Thoracic aorta (tissue), 2 donors: ENCODE measurements at regions not wholly inside any gene's neighbourhood (a gene's known extent, or its start where the extent isn't known, plus 50 kb on each side); places are given as distances from the start of the nearest gene placed in this dataset.

Experiments
- ATAC-seq: fragments of 150-250 bp; one replicate; pipeline ENCODE4 v1.8.0; 2017; ENCODE audit warnings: low read depth; ENCODE audit not compliant: insufficient number of reproducible peaks, low FRiP score
- DNase-seq: peaks from one replicate; pipeline ENCODE4 v3.0.0-alpha.2; 2020; ENCODE audit warnings: low spot score
- H3K27ac ChIP-seq, 2 donors: fragments of 200-600 bp; sonication (generic); 1 replicate in 1 of 2; 2 replicates in 1 of 2; pipeline ENCODE4 v1.5.1; 2016; ENCODE audit warnings: mild to moderate bottlenecking in 2 of 2, moderate library complexity in 2 of 2
- H3K27me3 ChIP-seq: fragments of 200-600 bp; sonication (generic); replicated peaks from 2 replicates; pipeline ENCODE4 v1.6.0; 2016; ENCODE audit warnings: mild to moderate bottlenecking; ENCODE audit not compliant: insufficient read depth
- H3K36me3 ChIP-seq: fragments of 200-600 bp; sonication (generic); one replicate; pipeline ENCODE4 v1.5.1; 2016
- H3K4me1 ChIP-seq, 2 donors: fragments of 200-600 bp; sonication (generic); 1 replicate in 1 of 2; 2 replicates in 1 of 2; pipeline versions ENCODE4 v1.5.1 to v1.6.0; 2016; ENCODE audit warnings: low read depth in 2 of 2, mild to moderate bottlenecking in 1 of 2; ENCODE audit not compliant: control insufficient read depth in 1 of 2
- H3K4me3 ChIP-seq: fragments of 200-600 bp; sonication (generic); 2 replicates; pipeline ENCODE4 v1.5.1; 2016; ENCODE audit warnings: mild to moderate bottlenecking
- H3K9me3 ChIP-seq: fragments of 200-600 bp; sonication (generic); 2 replicates; pipeline ENCODE4 v1.5.1; 2016
- CTCF ChIP-seq: fragments of 200-600 bp; sonication (generic); IDR thresholded peaks from one replicate; pipeline ENCODE4 v1.5.1; 2019; ENCODE audit warnings: antibody characterized with exemption

GRCh38 chr2:140011287-140011686 lies 1231.1 kb upstream of the NXPH2 start:
- Histone ChIP-seq H3K9me3 (no peaks in the 10 kb centered on the region), H3K27ac (no peak overlapping the region), H3K4me1 (no peaks in the 10 kb centered on the region), H3K4me3 (no peak overlapping the region), H3K36me3 (no peaks in the 10 kb centered on the region), H3K27me3 (no peaks in the 10 kb centered on the region)
- no peak for ATAC-seq
- DNase-seq: no peak
- no peak for TF ChIP-seq CTCF

GRCh38 chr2:140002110-140002509 lies 1221.9 kb upstream of the NXPH2 start:
- DNase-seq (no peak), ATAC-seq (no peak)
- H3K4me3 ChIP-seq: no peak overlapping the region
- H3K4me1 ChIP-seq: no peaks in the 10 kb centered on the region
- H3K36me3 ChIP-seq: no peaks in the 10 kb centered on the region
- H3K27ac ChIP-seq: no peak overlapping the region
- no peaks in the 10 kb centered on the region for H3K27me3 ChIP-seq
- no peaks in the 10 kb centered on the region for H3K9me3 ChIP-seq
- TF ChIP-seq CTCF: no peak

- DNase-seq (no peak), ATAC-seq (no peak)
- no peaks in the 10 kb centered on the region for H3K27me3 ChIP-seq
- H3K4me1 ChIP-seq: no peaks in the 10 kb centered on the region
- no peaks in the 10 kb centered on the region for H3K9me3 ChIP-seq
- no peak overlapping the region for H3K4me3 ChIP-seq
- no peak for TF ChIP-seq CTCF
- no peaks in the 10 kb centered on the region for H3K36me3 ChIP-seq
- H3K27ac ChIP-seq: no peak overlapping the region
Observed at GRCh38 chr2:139992711-139993345, 1212.6 kb upstream of the NXPH2 start.

- DNase-seq (no peak), ATAC-seq (no peak)
- H3K4me1 ChIP-seq: no peaks in the 10 kb centered on the region
- H3K27me3 ChIP-seq: no peaks in the 10 kb centered on the region
- H3K36me3 ChIP-seq: no peaks in the 10 kb centered on the region
- TF ChIP-seq CTCF: no peak
- no peak overlapping the region for H3K4me3 ChIP-seq
- H3K27ac ChIP-seq: no peak overlapping the region
- no peaks in the 10 kb centered on the region for H3K9me3 ChIP-seq
Observed at GRCh38 chr2:139992078-139992477, 1211.9 kb upstream of the NXPH2 start.

GRCh38 chr2:139990646-139991335 lies 1210.6 kb upstream of the NXPH2 start:
- ATAC-seq: no peak
- Histone ChIP-seq H3K9me3 (no peaks in the 10 kb centered on the region), H3K4me1 (no peaks in the 10 kb centered on the region), H3K4me3 (no peak overlapping the region), H3K27me3 (no peaks in the 10 kb centered on the region), H3K36me3 (no peaks in the 10 kb centered on the region), H3K27ac (no peak overlapping the region)
- no peak for TF ChIP-seq CTCF
- DNase-seq: no peak
